HG02798 (cell line): ENCODE measurements at regions not wholly inside any gene's neighbourhood (a gene's known extent, or its start where the extent isn't known, plus 50 kb on each side); places are given as distances from the start of the nearest gene placed in this dataset.
"Not testable (repeated sequence)": the region's sequence is repeated elsewhere in the genome, so short reads cannot be mapped to it uniquely, and the experiment has no call there.

Experiments used
- ATAC-seq: cut with Tn5 transposase; IDR thresholded peaks from one replicate; pipeline ENCODE4 v1.9.1; 2021; ENCODE audit warnings: mild to moderate bottlenecking; ENCODE audit not compliant: unreplicated experiment, poor library complexity

DNA sequence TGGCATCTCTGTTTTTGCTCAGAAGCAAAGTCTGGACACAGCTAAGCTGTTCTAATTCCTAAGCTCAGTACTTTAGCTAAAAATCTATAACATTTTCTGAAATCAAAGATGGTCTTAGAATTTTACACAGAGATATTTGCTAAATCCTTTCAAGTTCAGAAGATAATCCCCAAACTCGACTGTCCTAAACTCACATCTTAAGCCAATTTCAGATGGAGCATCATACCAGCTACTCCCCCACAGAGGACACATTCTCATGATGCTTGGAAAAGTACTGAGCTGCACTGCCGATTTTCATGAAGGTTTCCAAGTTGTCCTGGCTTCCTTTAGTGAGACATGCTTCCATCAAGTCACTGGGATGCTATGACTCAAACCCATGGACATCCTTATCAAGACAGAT is 535.5 kb downstream of the SUCLG1 start:
- ATAC-seq, result no peak

DNA sequence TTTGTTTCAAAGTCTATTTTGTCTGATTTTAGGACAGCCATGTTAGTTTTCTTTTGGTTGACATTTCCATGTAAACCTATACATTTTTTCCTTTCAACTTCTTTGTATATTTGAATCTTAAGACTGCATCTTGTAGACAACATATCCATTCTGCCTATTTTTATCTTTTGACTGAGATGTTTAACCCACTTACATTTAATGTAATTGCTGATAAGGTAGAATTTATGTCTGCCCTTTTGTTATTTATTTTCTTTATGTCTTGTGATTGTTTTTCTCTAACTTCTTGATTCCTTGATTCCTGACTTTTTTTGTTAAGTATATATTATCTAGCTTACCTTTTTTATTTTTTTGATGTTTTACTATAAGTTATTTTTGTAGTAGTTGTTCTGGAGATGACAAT is 542.5 kb downstream of the SUCLG1 start:
- no peak for ATAC-seq

DNA sequence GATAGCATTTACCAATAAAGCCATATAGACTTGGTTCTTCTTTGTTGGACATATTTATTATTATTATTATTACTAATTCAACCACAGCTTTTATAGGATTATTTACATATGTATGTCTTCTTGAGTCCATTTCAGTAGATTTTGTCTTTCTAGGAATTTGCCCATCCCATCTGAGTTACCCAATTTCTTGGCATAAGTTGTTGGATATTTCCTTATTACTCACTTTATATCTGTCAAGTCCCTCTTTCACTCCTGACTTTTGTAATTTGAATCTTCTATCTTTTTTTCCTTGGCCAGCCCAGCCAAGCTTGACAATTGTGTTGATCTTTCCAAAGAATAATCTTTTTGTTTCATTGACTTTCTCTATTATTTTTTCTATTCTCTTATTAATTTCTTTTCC is 543.7 kb downstream of the SUCLG1 start:
- no peak for ATAC-seq

GRCh38 chr2:83908750-83909149 is 550.3 kb downstream of the SUCLG1 start:
- no peak for ATAC-seq

- ATAC-seq, result no peak
These were observed 557.8 kb downstream of the SUCLG1 start for GRCh38 chr2:83901317-83901716.

DNA sequence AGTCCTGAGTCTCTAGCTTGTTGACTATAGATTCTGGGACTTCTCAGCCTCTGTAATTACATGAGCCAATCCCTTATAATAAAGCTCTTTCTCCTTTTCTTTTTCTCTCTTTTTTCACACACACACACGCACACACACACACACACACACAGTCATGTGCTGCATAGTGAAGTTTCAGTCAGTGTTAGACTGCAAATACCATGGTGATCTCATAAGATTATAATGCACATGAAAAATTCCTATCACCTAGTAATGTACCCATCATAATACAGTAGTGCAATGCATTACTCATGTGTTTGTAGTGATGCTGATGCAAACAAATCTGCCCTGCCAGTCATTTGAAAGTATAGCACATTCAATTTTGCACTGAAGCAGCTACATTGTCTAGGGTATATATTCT is 558.2 kb downstream of the SUCLG1 start:
- no peak for ATAC-seq

DNA sequence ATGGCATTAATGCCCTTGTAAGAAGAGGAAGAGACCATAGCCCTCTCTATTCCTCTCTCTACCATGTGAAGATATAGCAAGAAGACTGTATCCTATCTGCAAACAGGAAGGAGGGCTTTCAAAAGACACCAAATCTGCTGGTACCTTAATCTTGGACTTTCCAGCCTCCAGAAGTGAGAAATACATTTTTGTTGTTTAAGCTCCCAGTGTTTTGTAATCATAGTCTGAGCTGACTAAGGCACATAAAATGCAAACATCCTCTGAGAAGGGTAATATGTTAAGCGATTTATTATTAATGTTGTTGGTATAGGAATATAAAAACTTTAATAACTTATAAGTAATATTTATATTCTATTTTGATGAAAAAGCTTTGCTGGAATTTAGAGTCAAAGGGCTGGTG is 559.8 kb downstream of the SUCLG1 start:
- ATAC-seq, result no peak

- ATAC-seq, result no peak
These were observed 564.1 kb downstream of the SUCLG1 start for GRCh38 chr2:83894976-83895375.

- no peak for ATAC-seq
These were observed 571.3 kb downstream of the SUCLG1 start for GRCh38 chr2:83887757-83888156.

DNA sequence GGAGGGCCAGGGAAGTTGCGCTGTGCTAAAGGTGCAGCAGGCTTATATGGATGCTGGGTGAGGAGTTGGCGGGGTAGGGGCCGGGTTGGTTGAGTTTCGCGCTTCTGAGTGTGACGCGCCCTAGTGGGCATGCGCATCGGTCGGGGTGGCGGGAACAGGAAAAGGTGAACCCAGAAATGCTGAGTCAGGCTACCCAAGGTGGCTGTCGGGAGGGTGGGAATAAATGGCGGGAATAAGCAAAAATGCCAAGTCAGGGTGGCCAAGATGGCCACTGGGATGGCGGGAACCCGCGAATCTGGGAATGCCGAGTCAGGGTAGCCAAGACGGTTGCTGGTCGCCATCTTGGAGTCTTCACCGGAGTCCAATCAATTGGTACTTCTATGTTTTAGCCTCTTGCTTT is 580.0 kb downstream of the SUCLG1 start:
- ATAC-seq, result no peak

DNA sequence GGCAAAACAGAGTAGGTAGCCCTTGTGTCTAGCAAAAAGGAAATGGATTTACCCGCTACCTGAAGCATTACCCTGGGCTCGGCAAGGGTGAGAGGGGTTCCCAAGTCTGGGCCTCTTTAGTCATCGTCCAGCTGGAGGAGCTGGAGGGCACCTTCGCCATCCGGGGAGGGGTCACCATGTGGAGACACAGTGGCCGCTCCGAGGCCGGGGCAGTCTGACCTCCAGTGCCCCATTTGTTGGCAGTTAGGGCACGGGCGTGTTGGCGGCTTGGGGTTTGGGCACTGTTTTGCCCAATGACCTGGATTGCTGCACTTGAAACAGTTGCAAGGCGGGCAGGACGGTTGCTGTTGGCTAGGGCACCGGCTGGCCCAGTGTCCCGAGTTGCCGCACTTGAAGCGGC is 581.8 kb downstream of the SUCLG1 start:
- ATAC-seq, result not testable (repeated sequence)

GRCh38 chr2:83874712-83875430 is 584.2 kb downstream of the SUCLG1 start:
- no peak for ATAC-seq

GRCh38 chr2:83874066-83874465 is 585.0 kb downstream of the SUCLG1 start:
- no peak for ATAC-seq

DNA sequence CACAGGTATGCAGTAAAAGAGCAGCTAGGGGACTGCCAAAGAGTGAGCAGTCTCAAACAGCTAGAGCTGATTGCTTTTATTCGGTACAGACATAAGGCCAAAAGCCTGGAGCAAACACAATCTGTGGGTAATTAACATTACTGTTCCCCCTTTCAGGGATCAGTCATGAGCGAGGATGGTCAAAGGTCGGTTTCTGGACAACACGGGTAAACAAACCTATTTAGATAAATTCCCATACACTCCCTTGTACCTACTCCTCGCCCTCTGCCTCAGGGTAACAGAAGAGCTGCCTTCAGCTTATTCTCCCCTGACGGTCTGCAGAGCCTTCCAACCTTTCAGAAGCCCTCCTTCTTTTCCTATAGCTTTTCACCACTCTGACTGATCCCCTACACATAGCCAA is 586.0 kb downstream of the SUCLG1 start:
- no peak for ATAC-seq

GRCh38 chr2:83866211-83866610 is 592.9 kb downstream of the SUCLG1 start:
- no peak for ATAC-seq

- no peak for ATAC-seq
These were observed 596.5 kb downstream of the SUCLG1 start for GRCh38 chr2:83862600-83862999.

DNA sequence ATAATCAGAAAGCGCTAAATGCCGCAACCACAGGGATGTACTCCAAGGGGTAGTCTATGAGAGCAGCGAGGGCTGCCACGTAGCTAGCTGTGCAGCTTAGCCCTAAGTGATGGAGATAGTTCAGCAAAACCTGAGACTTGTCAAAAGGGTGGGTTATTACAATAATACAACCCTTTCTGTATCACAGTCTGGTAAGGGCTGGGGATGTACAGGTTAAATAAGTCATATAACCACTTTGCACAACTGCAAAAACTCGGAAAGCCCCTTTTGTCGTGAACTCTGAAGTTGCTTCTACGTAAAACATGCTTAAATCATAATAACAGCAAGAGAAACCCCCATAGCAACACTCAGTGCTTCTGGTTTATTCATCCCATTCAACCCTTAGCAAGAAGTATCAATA is 598.8 kb downstream of the SUCLG1 start:
- no peak for ATAC-seq

DNA sequence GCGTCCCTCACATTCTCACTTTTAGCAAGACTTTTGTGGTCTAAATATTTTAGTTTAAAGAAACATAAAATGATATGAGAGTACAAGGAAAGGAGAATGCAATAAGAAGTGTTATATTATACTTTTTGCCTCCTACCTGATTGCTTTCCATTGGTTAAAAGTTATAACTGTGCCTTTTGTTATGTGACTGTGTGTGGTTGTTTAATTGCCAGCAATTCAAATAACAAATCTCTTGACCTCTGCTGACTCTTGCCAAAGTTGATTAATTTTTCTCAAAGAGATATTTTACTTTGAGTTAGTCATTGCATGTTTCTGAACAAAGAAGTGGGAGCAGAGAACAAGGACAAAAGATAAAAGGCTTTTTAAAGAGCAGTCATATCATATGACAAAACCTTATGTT is 599.5 kb downstream of the SUCLG1 start:
- no peak for ATAC-seq

- ATAC-seq, result no peak
These were observed 608.0 kb downstream of the SUCLG1 start for GRCh38 chr2:83851066-83851465.

- ATAC-seq, result no peak
These were observed 608.9 kb downstream of the SUCLG1 start for GRCh38 chr2:83850071-83850725.

DNA sequence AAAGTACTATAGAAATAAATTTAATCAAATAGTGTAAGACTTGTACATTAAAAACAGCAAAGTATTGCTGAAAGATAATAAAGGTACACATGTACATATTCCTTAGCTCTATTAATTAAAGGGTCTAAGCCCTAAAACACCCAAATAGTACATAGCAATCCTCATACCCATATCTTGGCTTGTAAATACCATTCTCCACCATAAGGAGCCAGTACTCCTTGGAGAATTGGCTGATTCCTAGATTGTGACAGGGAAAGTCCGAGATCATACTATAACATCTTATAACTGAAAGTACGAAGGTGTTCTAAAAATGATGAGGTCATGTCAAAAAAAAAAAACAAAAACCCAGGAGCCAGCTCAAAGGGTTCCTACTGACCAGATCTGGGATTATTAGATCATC is 614.6 kb downstream of the SUCLG1 start:
- no peak for ATAC-seq

GRCh38 chr2:83842421-83842820 is 616.7 kb downstream of the SUCLG1 start:
- ATAC-seq, result no peak
